ENCODE measurements at regions not wholly inside any gene's neighbourhood (a gene's known extent, or its start where the extent isn't known, plus 50 kb on each side); places are given as distances from the start of the nearest gene placed in this dataset.
"Not testable (repeated sequence)": the region's sequence is repeated elsewhere in the genome, so short reads cannot be mapped to it uniquely, and the experiment has no call there.

- no peak for TF ChIP-seq CTCF (IDR thresholded peaks at IDR 0.05)
- Mint-ChIP-seq H3K27ac (no peak overlapping the region), H3K36me3 (ENCODE audit: low read depth) (no peaks in the 10 kb centered on the region), H3K27me3 (peaks cover 34% of the 10 kb centered on the region), H3K4me1 (ENCODE audit: low read depth) (no peaks in the 10 kb centered on the region), H3K4me3 (no peak overlapping the region), H3K9me3 (peaks cover 9% of the 10 kb centered on the region)
- DNase-seq (no peak), ATAC-seq (ENCODE audit: poor library complexity) (no peak)
- H3K27ac ChIP-seq (ENCODE audit: low read depth in 1 of 2, low read length in 2 of 2) = no peak overlapping the region
- intact Hi-C loops (cut with DNase I, micrococcal nuclease) = loop anchor here in 1 of 2 experiments (10.0 kb wide), 1 partner anchor 60 kb away; no protein-coding TSS in a partner anchor
- H3K27me3 ChIP-seq (ENCODE audit: control insufficient read depth in 1 of 2, insufficient read depth in 2 of 2, low read length in 2 of 2) = peaks cover 3 to 5% of the 10 kb centered on the region in 2 experiments
- peaks cover 0 to 6% of the 10 kb centered on the region in 2 experiments for H3K9me3 ChIP-seq (ENCODE audit: control insufficient read depth in 1 of 2, insufficient read depth in 1 of 2, low read length in 2 of 2)
- no peaks in the 10 kb centered on the region for H3K4me1 ChIP-seq (ENCODE audit: insufficient read depth, low read length)
- H3K36me3 ChIP-seq (ENCODE audit: insufficient read depth, low read length) = no peaks in the 10 kb centered on the region
- CTCF ChIA-PET = no interaction called here
- POLR2A ChIA-PET = no interaction called here
- no peak overlapping the region for H3K4me3 ChIP-seq (ENCODE audit: low read length)
Measured at GRCh38 chr18:47654988-47655387, 275.5 kb downstream of the SMAD2 start.

GRCh38 chr18:47644896-47645295 is 285.6 kb downstream of the SMAD2 start:
- Histone ChIP-seq H3K4me1 (ENCODE audit: insufficient read depth, low read length) (no peaks in the 10 kb centered on the region), H3K36me3 (ENCODE audit: insufficient read depth, low read length) (no peaks in the 10 kb centered on the region), H3K27me3 (ENCODE audit: control insufficient read depth in 1 of 2, insufficient read depth in 2 of 2, low read length in 2 of 2) (no peaks in the 10 kb centered on the region), H3K4me3 (ENCODE audit: low read length) (no peak overlapping the region), H3K9me3 (ENCODE audit: control insufficient read depth in 1 of 2, insufficient read depth in 1 of 2, low read length in 2 of 2) (no peaks in the 10 kb centered on the region), H3K27ac (ENCODE audit: low read depth in 1 of 2, low read length in 2 of 2) (no peak overlapping the region)
- CTCF ChIA-PET = no interaction called here
- no peak overlapping the region for H3K4me3 Mint-ChIP-seq
- intact Hi-C loops (cut with DNase I, micrococcal nuclease) = no loop called here
- H3K27ac Mint-ChIP-seq = no peak overlapping the region
- ATAC-seq (ENCODE audit: poor library complexity) (no peak), DNase-seq (no peak)
- H3K36me3 Mint-ChIP-seq (ENCODE audit: low read depth) = no peaks in the 10 kb centered on the region
- H3K27me3 Mint-ChIP-seq = no peaks in the 10 kb centered on the region
- peaks cover 3% of the 10 kb centered on the region for H3K9me3 Mint-ChIP-seq
- TF ChIP-seq CTCF (IDR thresholded peaks at IDR 0.05) = no peak
- POLR2A ChIA-PET = no interaction called here
- H3K4me1 Mint-ChIP-seq (ENCODE audit: low read depth) = no peaks in the 10 kb centered on the region

GRCh38 chr18:47637551-47637950 is 292.9 kb downstream of the SMAD2 start:
- ATAC-seq (ENCODE audit: poor library complexity); H3K36me3 Mint-ChIP-seq (ENCODE audit: low read depth); H3K9me3 Mint-ChIP-seq; H3K4me1 Mint-ChIP-seq (ENCODE audit: low read depth); intact Hi-C loops (cut with DNase I, micrococcal nuclease); H3K27ac Mint-ChIP-seq; DNase-seq; H3K9me3 ChIP-seq (ENCODE audit: control insufficient read depth in 1 of 2, insufficient read depth in 1 of 2, low read length in 2 of 2); CTCF ChIA-PET; H3K4me3 ChIP-seq (ENCODE audit: low read length); H3K36me3 ChIP-seq (ENCODE audit: insufficient read depth, low read length); H3K27me3 ChIP-seq (ENCODE audit: control insufficient read depth in 1 of 2, insufficient read depth in 2 of 2, low read length in 2 of 2); H3K4me1 ChIP-seq (ENCODE audit: insufficient read depth, low read length); H3K27ac ChIP-seq (ENCODE audit: low read depth in 1 of 2, low read length in 2 of 2); H3K4me3 Mint-ChIP-seq; POLR2A ChIA-PET: not testable (repeated sequence)
- H3K27me3 Mint-ChIP-seq = peaks cover 35% of the 10 kb centered on the region

GRCh38 chr18:47635416-47635815 is 295.0 kb downstream of the SMAD2 start:
- POLR2A ChIA-PET = no interaction called here

More at GRCh38 chr18:47635416-47635815, 295.0 kb downstream of the SMAD2 start:
- intact Hi-C loops (cut with DNase I, micrococcal nuclease) = no loop called here
- Mint-ChIP-seq H3K4me3 (no peak overlapping the region), H3K9me3 (no peaks in the 10 kb centered on the region), H3K4me1 (ENCODE audit: low read depth) (no peaks in the 10 kb centered on the region), H3K27ac (no peak overlapping the region), H3K36me3 (ENCODE audit: low read depth) (no peaks in the 10 kb centered on the region), H3K27me3 (peaks cover 35% of the 10 kb centered on the region)
- ATAC-seq (ENCODE audit: poor library complexity) (no peak), DNase-seq (no peak)
- Histone ChIP-seq H3K4me3 (ENCODE audit: low read length) (no peak overlapping the region), H3K9me3 (ENCODE audit: control insufficient read depth in 1 of 2, insufficient read depth in 1 of 2, low read length in 2 of 2) (peaks cover 0 to 6% of the 10 kb centered on the region in 2 experiments), H3K4me1 (ENCODE audit: insufficient read depth, low read length) (no peaks in the 10 kb centered on the region), H3K27me3 (ENCODE audit: control insufficient read depth in 1 of 2, insufficient read depth in 2 of 2, low read length in 2 of 2) (no peaks in the 10 kb centered on the region), H3K36me3 (ENCODE audit: insufficient read depth, low read length) (no peaks in the 10 kb centered on the region), H3K27ac (ENCODE audit: low read depth in 1 of 2, low read length in 2 of 2) (no peak overlapping the region)
- TF ChIP-seq CTCF (IDR thresholded peaks at IDR 0.05) = no peak
- CTCF ChIA-PET = no interaction called here
